ENCODE measurements at regions not wholly inside any gene's neighbourhood (a gene's known extent, or its start where the extent isn't known, plus 50 kb on each side); places are given as distances from the start of the nearest gene placed in this dataset.

DNA sequence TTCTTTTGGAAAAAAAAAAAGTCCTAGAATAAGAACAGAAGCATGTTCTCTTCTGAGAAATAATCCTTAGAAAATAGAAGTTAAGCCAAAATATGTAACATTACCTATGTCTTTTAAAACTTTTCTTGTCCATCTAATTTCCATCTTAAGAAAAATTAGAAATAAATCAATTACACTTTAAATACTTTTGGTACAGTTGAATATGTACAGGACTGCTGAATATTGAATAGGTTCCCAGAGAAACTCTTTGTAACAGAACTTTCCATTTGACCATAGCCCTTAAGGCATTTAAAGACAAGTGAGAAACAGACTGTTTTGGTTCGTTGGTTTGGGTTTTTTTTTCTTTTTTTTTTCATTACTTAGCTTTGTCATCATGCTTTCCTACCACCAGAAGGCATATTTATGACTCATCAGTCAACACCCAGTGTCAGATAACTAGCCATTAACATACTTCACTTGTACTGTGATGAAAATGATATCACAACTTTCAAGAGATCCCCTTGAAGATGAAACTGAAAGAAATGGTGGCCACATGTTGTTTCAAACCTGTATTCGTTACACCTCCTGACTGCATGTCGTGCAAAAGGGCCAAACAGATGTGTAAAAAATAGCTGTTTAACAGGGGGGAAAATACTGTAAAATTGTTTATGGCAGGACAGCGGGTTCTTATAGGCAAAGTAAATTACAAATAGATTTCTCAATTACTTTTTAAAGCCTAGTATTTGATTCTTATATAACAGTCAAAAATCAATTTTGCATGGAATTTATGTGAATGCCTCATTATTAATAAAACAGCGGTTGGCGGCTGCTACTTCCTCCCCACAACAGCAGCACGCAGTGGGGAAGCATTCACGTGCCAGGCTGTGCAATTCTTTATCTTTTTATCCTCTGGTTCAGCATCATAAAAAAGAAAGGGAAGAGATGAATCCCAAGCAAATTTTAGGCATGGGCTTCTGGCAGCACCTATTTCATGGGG, 280.7 kb upstream of the HNRNPA3 start:
- CTCF ChIA-PET (ENCODE audit: low intra/inter-chr PET ratio, low total read pairs) = no interaction called here
- Histone ChIP-seq H2AFZ (ENCODE audit: low read length) (no peak overlapping the region), H3K4me3 (replicated peaks in 1 of 3; ENCODE audit: insufficient read depth in 1 of 3, low read depth in 2 of 3, low read length in 3 of 3) (no peak overlapping the region), H3K79me2 (ENCODE audit: insufficient read depth, low read length) (no peaks in the 10 kb centered on the region), H3K36me3 (replicated peaks in 1 of 2; ENCODE audit: control insufficient read depth in 1 of 2, insufficient read depth in 2 of 2, low read length in 2 of 2) (no peaks in the 10 kb centered on the region), H3K27ac (ENCODE audit: extremely low read length, insufficient read depth, low read length) (no peak overlapping the region), H4K20me1 (ENCODE audit: insufficient read depth, low read length) (no peaks in the 10 kb centered on the region), H3K9me3 (ENCODE audit: low read length) (no peaks in the 10 kb centered on the region), H3K9ac (ENCODE audit: insufficient read depth, low read depth, low read length) (no peak overlapping the region), H3K27me3 (ENCODE audit: control insufficient read depth in 1 of 2, insufficient read depth in 2 of 2, low read length in 2 of 2) (peaks cover 0 to 15% of the 10 kb centered on the region in 2 experiments; a peak in 2 of 5 replicates), H3K4me1 (ENCODE audit: insufficient read depth, low read length) (no peaks in the 10 kb centered on the region), H3K4me2 (ENCODE audit: low read depth, low read length) (no peak overlapping the region)
- in situ Hi-C loops (cut with HindIII; ENCODE audit: extremely low pct_ligation_motif_present, low pct_unique_long_range_greater_than_20kb) = no loop called here
- no TSS peak for BruUV-seq (replicated peaks)
- ATAC-seq = no peak
- FAIRE-seq = no peak
- DNase-seq (ENCODE audit: low spot score) = no peak
- TF ChIP-seq CREB1 (IDR thresholded peaks at IDR 0.05) (peak; percentile 47; the same call in 1 of the 2 replicates), CREB1 (CRISPR knock-in tag; IDR thresholded peaks at IDR 0.05) (no peak)
- TF ChIP-seq, protein P1, sequence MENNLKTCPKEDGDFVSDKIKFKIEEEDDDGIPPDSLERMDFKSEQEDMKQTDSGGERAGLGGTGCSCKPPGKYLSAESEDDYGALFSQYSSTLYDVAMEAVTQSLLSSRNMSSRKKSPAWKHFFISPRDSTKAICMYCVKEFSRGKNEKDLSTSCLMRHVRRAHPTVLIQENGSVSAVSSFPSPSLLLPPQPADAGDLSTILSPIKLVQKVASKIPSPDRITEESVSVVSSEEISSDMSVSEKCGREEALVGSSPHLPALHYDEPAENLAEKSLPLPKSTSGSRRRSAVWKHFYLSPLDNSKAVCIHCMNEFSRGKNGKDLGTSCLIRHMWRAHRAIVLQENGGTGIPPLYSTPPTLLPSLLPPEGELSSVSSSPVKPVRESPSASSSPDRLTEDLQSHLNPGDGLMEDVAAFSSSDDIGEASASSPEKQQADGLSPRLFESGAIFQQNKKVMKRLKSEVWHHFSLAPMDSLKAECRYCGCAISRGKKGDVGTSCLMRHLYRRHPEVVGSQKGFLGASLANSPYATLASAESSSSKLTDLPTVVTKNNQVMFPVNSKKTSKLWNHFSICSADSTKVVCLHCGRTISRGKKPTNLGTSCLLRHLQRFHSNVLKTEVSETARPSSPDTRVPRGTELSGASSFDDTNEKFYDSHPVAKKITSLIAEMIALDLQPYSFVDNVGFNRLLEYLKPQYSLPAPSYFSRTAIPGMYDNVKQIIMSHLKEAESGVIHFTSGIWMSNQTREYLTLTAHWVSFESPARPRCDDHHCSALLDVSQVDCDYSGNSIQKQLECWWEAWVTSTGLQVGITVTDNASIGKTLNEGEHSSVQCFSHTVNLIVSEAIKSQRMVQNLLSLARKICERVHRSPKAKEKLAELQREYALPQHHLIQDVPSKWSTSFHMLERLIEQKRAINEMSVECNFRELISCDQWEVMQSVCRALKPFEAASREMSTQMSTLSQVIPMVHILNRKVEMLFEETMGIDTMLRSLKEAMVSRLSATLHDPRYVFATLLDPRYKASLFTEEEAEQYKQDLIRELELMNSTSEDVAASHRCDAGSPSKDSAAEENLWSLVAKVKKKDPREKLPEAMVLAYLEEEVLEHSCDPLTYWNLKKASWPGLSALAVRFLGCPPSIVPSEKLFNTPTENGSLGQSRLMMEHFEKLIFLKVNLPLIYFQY (CRISPR knock-in tag; IDR thresholded peaks at IDR 0.05; ENCODE audit: borderline replicate concordance) = no peak
- 17% methylated on average over 8 of the region's 8 CpGs for WGBS (ENCODE audit: low lambda C conversion rate)
- intact Hi-C loops (cut with micrococcal nuclease; ENCODE audit: unreplicated experiment) = no loop called here
- POLR2A ChIA-PET = no interaction called here

Data from HepG2 (cell line).